Smooth muscle cell (in vitro differentiated cells): ENCODE measurements at regions not wholly inside any gene's neighbourhood (a gene's known extent, or its start where the extent isn't known, plus 50 kb on each side); places are given as distances from the start of the nearest gene placed in this dataset.

ENCODE experiments used
- DNase-seq: peaks from one replicate; lab custom pipeline; 2025; ENCODE audit not compliant: unreplicated experiment; lab: John Stamatoyannopoulos, UW
- H2AFZ ChIP-seq: fragments of 200-600 bp; sonication (generic); 2 replicates; pipeline ENCODE4 v1.6.0; 2016; ENCODE audit warnings: antibody characterized with exemption, low read depth, mild to moderate bottlenecking
- H3F3A ChIP-seq: fragments of 200-600 bp; sonication (generic); 2 replicates; pipeline ENCODE4 v1.6.0; 2017; ENCODE audit warnings: antibody characterized with exemption, low read depth
- H3K27ac ChIP-seq: fragments of 200-600 bp; sonication (generic); 2 replicates; pipeline ENCODE4 v1.5.1; 2016; ENCODE audit warnings: low read depth, mild to moderate bottlenecking
- H3K27me3 ChIP-seq: fragments of 200-600 bp; sonication (generic); 2 replicates; pipeline ENCODE4 v1.6.1; 2016; ENCODE audit warnings: low read depth, mild to moderate bottlenecking
- H3K36me3 ChIP-seq: fragments of 200-600 bp; sonication (generic); 2 replicates; pipeline ENCODE4 v1.5.1; 2016; ENCODE audit warnings: low read depth
- H3K4me1 ChIP-seq: fragments of 200-600 bp; sonication (generic); 2 replicates; pipeline ENCODE4 v1.5.1; 2016; ENCODE audit warnings: low read depth
- H3K4me2 ChIP-seq: fragments of 200-600 bp; sonication (generic); 2 replicates; pipeline ENCODE4 v1.6.0; 2016; ENCODE audit warnings: mild to moderate bottlenecking
- H3K4me3 ChIP-seq: fragments of 200-600 bp; sonication (generic); 2 replicates; pipeline ENCODE4 v1.5.1; 2016; ENCODE audit warnings: mild to moderate bottlenecking
- H3K79me2 ChIP-seq: fragments of 200-600 bp; sonication (generic); 2 replicates; pipeline ENCODE4 v1.6.0; 2016; ENCODE audit warnings: low read depth, mild to moderate bottlenecking
- H3K9ac ChIP-seq: fragments of 200-600 bp; sonication (generic); 2 replicates; pipeline ENCODE4 v1.6.0; 2016; ENCODE audit warnings: low read depth
- H3K9me3 ChIP-seq: fragments of 200-600 bp; sonication (generic); replicated peaks from 2 replicates; pipeline ENCODE4 v1.5.1; 2016; ENCODE audit warnings: low read depth
- H4K20me1 ChIP-seq: fragments of 200-600 bp; sonication (generic); 2 replicates; pipeline ENCODE4 v1.6.0; 2016; ENCODE audit warnings: low read depth
- CTCF ChIP-seq: fragments of 200-600 bp; sonication (generic); IDR thresholded peaks from 2 replicates; pipeline ENCODE4 v1.5.1; 2017; ENCODE audit warnings: borderline replicate concordance, mild to moderate bottlenecking, antibody characterized with exemption; ENCODE audit not compliant: insufficient read depth, poor library complexity, severe bottlenecking
- WGBS: methylation state at CpG from one replicate; pipeline ENCODE4 v1.1.7; 2016; ENCODE audit warnings: low lambda C conversion rate; 5-methylcytosine and 5-hydroxymethylcytosine counted together

DNA sequence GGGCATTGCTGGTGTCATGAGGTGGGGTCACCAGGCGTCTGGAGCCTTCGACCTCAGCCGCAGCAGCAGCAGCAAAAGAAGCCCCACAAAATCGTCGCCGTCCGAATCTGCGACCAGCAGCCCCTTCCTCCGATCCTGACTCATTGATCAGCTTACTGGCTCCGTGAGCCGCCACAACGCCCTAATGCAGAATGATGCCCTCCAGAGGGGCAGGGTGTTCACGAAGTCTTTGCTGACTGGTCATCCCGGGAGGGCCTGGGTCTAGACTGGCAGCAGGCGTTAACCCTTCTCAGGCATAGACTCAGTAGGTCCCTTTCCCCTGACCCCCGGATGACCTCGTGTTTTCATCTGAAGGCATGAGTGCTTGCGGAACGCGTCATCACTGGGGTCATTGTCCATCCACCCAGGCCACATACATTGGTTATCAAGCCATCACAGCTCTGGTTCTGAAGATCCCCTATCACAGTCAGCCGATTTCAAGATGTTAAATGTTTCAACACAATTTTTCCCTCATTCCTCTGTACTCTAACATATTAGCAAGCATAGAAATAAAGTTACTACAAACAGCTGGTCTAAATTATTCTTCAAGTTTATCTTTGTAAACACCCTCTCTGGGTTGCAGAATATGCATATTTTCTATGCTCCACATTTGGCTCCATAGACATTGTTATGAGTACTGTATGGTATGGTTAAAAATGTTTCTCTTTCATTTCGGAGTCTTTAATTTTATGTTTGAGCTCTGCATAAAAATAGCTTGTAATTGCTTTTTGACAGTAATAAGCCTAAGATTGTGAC is 83.3 kb upstream of the SALL3 start:
- TF ChIP-seq CTCF = no peak
- Histone ChIP-seq H3K9ac (no peak overlapping the region), H3K27me3 (no peaks in the 10 kb centered on the region), H3K4me1 (no peaks in the 10 kb centered on the region), H3F3A (no peaks in the 10 kb centered on the region), H3K79me2 (no peaks in the 10 kb centered on the region), H3K4me3 (no peak overlapping the region), H3K36me3 (no peaks in the 10 kb centered on the region), H3K4me2 (no peak overlapping the region), H4K20me1 (no peaks in the 10 kb centered on the region), H3K9me3 (no peaks in the 10 kb centered on the region), H3K27ac (no peak overlapping the region), H2AFZ (no peak overlapping the region)
- 91% methylated on average over 22 of the region's 22 CpGs for WGBS
- no peak for DNase-seq

DNA sequence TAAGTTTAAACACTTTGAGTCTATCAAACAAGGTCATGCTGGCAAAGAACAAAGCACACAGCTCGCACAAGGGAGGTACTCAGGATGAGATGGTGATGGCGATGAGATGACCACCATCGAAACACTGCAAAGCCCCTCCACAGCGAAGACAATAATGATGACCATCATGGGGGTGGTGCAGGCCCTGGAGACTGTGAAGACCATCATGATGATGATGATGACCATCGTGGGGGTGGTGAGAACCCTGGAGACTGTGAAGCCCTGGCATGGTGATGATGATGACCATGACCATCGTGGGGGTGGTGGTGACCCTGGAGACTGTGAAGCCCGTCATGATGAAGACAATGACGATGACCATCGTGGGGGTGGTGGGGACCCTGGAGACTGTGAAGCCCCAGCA is 81.6 kb upstream of the SALL3 start:
- Histone ChIP-seq H3K4me3 (no peak overlapping the region), H3F3A (no peaks in the 10 kb centered on the region), H4K20me1 (no peaks in the 10 kb centered on the region), H3K4me1 (no peaks in the 10 kb centered on the region), H3K9ac (no peak overlapping the region), H3K4me2 (no peak overlapping the region), H3K36me3 (no peaks in the 10 kb centered on the region), H3K27ac (no peak overlapping the region), H2AFZ (no peak overlapping the region), H3K79me2 (no peaks in the 10 kb centered on the region), H3K9me3 (no peaks in the 10 kb centered on the region), H3K27me3 (no peaks in the 10 kb centered on the region)
- no peak for DNase-seq
- TF ChIP-seq CTCF = no peak
- 91% methylated on average over 9 of the region's 9 CpGs for WGBS

DNA sequence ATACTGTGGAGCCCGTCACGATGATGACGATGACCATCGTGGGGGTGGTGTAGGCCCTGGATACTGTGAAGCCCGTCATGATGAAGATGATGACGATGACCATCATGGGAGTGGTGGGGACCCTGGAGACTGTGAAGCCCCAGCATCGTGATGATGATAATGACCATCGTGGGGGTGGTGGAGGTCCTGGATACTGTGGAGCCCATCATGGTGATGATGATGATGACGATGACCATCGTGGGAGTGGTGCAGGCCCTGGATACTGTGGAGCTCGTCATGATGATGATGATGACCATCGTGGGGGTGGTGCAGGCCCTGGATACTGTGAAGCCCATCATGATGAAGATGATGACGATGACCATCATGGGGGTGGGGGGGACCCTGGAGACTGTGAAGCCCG is 81.0 kb upstream of the SALL3 start:
- 91% methylated on average over 13 of the region's 14 CpGs for WGBS
- H3K79me2 ChIP-seq = no peaks in the 10 kb centered on the region
- no peaks in the 10 kb centered on the region for H3F3A ChIP-seq
- H4K20me1 ChIP-seq = no peaks in the 10 kb centered on the region
- H3K9me3 ChIP-seq = no peaks in the 10 kb centered on the region
- H2AFZ ChIP-seq = no peak overlapping the region
- no peak for TF ChIP-seq CTCF
- H3K27ac ChIP-seq = no peak overlapping the region
- no peak for DNase-seq
- H3K4me3 ChIP-seq = no peak overlapping the region
- H3K4me2 ChIP-seq = no peak overlapping the region
- H3K9ac ChIP-seq = no peak overlapping the region
- H3K4me1 ChIP-seq = no peaks in the 10 kb centered on the region
- no peaks in the 10 kb centered on the region for H3K27me3 ChIP-seq
- H3K36me3 ChIP-seq = no peaks in the 10 kb centered on the region

GRCh38 chr18:78899241-78899640 is 80.4 kb upstream of the SALL3 start:
- TF ChIP-seq CTCF = no peak
- no peaks in the 10 kb centered on the region for H3K4me1 ChIP-seq
- DNase-seq = no peak
- WGBS = 93% methylated on average over 3 of the region's 3 CpGs
- H3K9ac ChIP-seq = no peak overlapping the region
- H3K4me2 ChIP-seq = no peak overlapping the region
- no peak overlapping the region for H3K4me3 ChIP-seq
- H2AFZ ChIP-seq = no peak overlapping the region
- H3K27me3 ChIP-seq = no peaks in the 10 kb centered on the region
- no peaks in the 10 kb centered on the region for H3K9me3 ChIP-seq
- no peaks in the 10 kb centered on the region for H3K36me3 ChIP-seq
- H3K79me2 ChIP-seq = no peaks in the 10 kb centered on the region
- no peak overlapping the region for H3K27ac ChIP-seq
- no peaks in the 10 kb centered on the region for H3F3A ChIP-seq
- no peaks in the 10 kb centered on the region for H4K20me1 ChIP-seq
